ENCODE measurements at regions not wholly inside any gene's neighbourhood (a gene's known extent, or its start where the extent isn't known, plus 50 kb on each side); places are given as distances from the start of the nearest gene placed in this dataset.

DNA sequence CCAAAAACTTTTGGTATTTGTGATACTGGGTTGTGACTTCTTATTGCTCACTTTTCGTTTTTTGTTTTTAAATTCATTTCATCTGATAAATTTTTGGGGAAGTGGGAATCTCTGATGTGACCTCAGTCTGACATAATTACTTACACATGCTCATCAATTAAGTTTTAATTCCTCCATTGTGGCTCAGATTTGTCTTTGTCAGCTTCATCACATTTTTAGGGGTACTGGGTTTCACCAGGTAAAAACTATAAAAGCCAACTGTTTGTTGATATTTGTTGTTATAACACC lies 425.3 kb upstream of the TGFBR2 start:
- no peak overlapping the region for H3K27ac Mint-ChIP-seq
- ChIA-PET POLR2A (no interaction called here), CTCF (interaction anchor here (1.6 kb wide), 1 partner anchor 18 kb away, joined by 4 read pairs; no protein-coding TSS in a partner anchor)
- H3K4me1 Mint-ChIP-seq (ENCODE audit: low read depth) = no peaks in the 10 kb centered on the region
- H3K36me3 Mint-ChIP-seq = no peaks in the 10 kb centered on the region
- no peak overlapping the region for H3K4me3 Mint-ChIP-seq
- DNase-seq = no peak
- intact Hi-C loops (cut with micrococcal nuclease) = no loop called here
- H3K27me3 Mint-ChIP-seq = peaks cover 3% of the 10 kb centered on the region
- no peaks in the 10 kb centered on the region for H3K9me3 Mint-ChIP-seq

DNA sequence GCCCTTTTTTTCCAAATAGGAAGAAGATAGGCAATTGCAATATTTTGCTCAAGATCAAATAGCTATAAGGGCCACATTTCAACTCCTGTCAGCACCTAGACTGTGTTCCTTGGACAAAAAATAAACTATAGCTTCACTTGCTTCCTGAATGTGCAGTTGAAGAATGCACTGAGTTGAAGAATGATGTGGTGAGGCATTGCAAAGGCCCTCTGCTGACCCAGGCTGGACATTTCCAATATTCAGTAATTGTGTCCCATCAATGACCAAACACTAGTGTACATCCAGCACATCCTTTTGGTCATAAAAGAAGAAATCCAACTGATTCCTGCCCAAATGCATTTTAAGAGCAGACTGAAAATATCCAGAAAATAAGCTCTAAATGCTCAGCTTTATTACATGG lies 424.8 kb upstream of the TGFBR2 start:
- ChIA-PET POLR2A (no interaction called here), CTCF (interaction anchor here (1.6 kb wide), 1 partner anchor 18 kb away, joined by 4 read pairs; no protein-coding TSS in a partner anchor)
- Mint-ChIP-seq H3K27me3 (peaks cover 3% of the 10 kb centered on the region), H3K4me3 (no peak overlapping the region), H3K4me1 (ENCODE audit: low read depth) (no peaks in the 10 kb centered on the region), H3K9me3 (no peaks in the 10 kb centered on the region), H3K36me3 (no peaks in the 10 kb centered on the region), H3K27ac (no peak overlapping the region)
- DNase-seq = no peak
- intact Hi-C loops (cut with micrococcal nuclease) = no loop called here

DNA sequence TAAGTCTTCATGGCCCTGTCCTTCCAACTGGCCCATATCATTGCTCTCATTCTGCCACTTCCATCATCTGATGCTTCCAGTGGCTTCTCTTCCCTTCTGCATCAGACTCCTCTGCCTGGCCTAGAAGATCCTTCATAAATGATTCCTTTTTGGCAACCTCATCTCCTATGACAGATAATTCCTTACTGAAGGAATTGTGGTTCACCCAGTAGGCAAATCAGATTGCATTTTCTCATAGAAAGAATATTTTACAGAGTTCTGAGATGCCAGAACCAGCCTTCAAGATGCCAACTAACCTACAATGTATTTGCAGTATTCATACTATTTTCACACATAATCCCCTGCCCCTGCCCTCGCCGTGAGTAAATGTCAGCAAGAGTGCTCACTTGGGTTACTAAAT lies 423.0 kb upstream of the TGFBR2 start:
- POLR2A ChIA-PET = no interaction called here
- Mint-ChIP-seq H3K27me3 (peaks cover 7% of the 10 kb centered on the region), H3K27ac (no peak overlapping the region), H3K4me1 (ENCODE audit: low read depth) (no peaks in the 10 kb centered on the region), H3K9me3 (no peaks in the 10 kb centered on the region), H3K36me3 (no peaks in the 10 kb centered on the region), H3K4me3 (no peak overlapping the region)
- DNase-seq = no peak
- intact Hi-C loops (cut with micrococcal nuclease) = no loop called here
- CTCF ChIA-PET = interaction anchor here (1.1 kb wide), 1 partner anchor 16 kb away, joined by 4 read pairs; no protein-coding TSS in a partner anchor

DNA sequence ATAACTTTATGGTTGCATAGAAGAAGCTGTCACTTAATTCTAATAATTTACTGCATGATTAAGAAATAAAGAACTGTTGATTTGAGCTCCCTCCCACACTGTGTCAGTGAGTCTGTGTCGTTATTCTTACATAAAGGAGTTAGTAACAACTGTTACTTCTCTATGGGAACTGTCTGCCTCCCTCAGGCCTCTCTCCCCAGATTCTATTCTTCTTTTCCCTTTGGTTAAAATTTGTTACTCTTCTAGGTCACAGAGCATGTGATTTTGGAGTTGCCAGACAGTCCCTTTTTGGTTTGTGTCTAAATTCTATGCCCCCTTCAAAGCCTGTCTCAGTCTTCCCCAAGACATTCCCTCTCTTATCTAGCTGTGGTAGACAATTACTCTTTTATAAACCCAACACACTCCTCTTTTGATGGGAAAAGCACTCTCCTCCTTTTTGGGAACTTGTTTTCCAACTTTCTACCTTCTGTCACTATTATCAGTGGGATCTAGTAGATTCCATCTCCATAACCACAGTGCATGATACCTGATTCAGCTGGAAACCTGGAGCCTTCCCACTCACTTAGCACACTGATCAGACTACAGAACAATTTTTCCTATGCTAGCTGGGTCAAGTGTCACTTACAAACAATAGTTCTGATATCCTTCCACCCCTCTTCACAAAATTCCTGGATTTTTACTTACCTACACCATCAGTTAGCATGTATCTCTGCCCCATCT lies 422.1 kb upstream of the TGFBR2 start:
- Mint-ChIP-seq H3K36me3 (no peaks in the 10 kb centered on the region), H3K27me3 (peaks cover 7% of the 10 kb centered on the region), H3K9me3 (no peaks in the 10 kb centered on the region), H3K4me1 (ENCODE audit: low read depth) (no peaks in the 10 kb centered on the region), H3K27ac (no peak overlapping the region), H3K4me3 (no peak overlapping the region)
- ChIA-PET CTCF (no interaction called here), POLR2A (no interaction called here)
- intact Hi-C loops (cut with micrococcal nuclease) = no loop called here
- no peak for DNase-seq

DNA sequence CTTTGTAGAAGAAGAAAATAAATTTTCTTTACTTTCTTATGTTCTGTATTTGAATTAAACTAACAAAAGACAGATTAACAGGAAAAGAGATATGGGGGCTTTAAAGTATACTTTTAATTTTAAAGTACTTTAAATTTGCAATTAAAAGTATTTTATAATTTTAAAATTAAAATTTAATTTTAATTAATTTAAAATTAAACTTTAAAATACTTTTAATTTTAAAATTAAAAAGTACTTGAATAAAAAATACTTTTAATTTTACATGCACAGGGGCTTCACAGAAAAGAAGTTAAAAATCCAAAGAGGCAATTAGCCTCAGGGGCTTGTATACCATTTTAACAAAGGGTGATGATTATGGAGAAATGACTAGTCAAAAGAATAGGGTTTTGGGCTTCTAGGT lies 420.5 kb upstream of the TGFBR2 start:
- no peak for DNase-seq
- CTCF ChIA-PET = no interaction called here
- intact Hi-C loops (cut with micrococcal nuclease) = no loop called here
- Mint-ChIP-seq H3K27ac (no peak overlapping the region), H3K4me3 (no peak overlapping the region), H3K9me3 (no peaks in the 10 kb centered on the region), H3K27me3 (peaks cover 7% of the 10 kb centered on the region), H3K36me3 (no peaks in the 10 kb centered on the region), H3K4me1 (ENCODE audit: low read depth) (no peaks in the 10 kb centered on the region)
- POLR2A ChIA-PET = no interaction called here

DNA sequence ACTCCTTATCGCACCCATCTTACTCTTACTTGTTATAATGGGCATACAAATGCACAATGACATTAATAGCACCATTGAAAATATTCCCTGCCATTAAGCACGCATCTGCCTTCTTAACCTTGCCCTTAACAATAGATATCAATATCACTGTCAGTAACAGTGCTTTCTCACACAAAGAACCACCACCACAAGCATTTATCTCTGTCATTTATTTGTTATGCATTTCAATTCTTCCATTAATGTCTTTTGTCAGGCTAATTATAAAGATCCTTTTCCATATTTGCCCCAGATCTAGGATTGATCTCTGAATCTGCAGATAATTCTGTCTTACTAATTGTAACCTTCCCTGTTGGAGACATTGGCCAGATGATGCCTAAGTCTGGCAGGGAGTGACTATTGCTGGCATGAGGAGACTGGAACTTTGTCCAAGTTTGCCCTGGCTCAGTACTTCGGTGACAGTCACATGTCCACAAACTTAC lies 419.6 kb upstream of the TGFBR2 start:
- H3K27ac Mint-ChIP-seq = no peak overlapping the region
- POLR2A ChIA-PET = no interaction called here
- CTCF ChIA-PET = no interaction called here
- intact Hi-C loops (cut with micrococcal nuclease) = no loop called here
- DNase-seq = no peak
- no peak overlapping the region for H3K4me3 Mint-ChIP-seq
- no peaks in the 10 kb centered on the region for H3K36me3 Mint-ChIP-seq
- H3K4me1 Mint-ChIP-seq (ENCODE audit: low read depth) = no peaks in the 10 kb centered on the region
- H3K27me3 Mint-ChIP-seq = peaks cover 7% of the 10 kb centered on the region
- no peaks in the 10 kb centered on the region for H3K9me3 Mint-ChIP-seq

DNA sequence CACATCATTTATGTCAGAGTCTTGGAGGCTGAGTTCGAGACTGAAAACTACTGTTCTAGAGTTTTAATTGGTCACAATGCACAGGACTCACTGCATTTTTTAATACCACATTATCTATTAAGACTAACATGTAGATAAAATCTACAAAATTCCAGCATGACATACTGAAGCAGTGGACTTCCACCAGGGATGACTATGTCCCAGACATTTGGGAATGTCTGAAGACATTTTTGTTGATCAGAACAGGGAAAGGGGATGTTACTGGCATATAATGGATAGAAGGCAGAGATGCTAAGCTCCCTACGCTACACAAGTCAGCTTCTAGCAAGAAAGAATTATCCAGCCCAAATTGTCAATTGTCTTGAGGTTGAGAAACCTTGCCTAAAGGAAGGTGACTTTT lies 419.0 kb upstream of the TGFBR2 start:
- Mint-ChIP-seq H3K36me3 (no peaks in the 10 kb centered on the region), H3K4me1 (ENCODE audit: low read depth) (no peaks in the 10 kb centered on the region), H3K9me3 (no peaks in the 10 kb centered on the region), H3K27me3 (peaks cover 7% of the 10 kb centered on the region), H3K27ac (no peak overlapping the region), H3K4me3 (no peak overlapping the region)
- ChIA-PET POLR2A (no interaction called here), CTCF (no interaction called here)
- DNase-seq = no peak
- intact Hi-C loops (cut with micrococcal nuclease) = no loop called here

DNA sequence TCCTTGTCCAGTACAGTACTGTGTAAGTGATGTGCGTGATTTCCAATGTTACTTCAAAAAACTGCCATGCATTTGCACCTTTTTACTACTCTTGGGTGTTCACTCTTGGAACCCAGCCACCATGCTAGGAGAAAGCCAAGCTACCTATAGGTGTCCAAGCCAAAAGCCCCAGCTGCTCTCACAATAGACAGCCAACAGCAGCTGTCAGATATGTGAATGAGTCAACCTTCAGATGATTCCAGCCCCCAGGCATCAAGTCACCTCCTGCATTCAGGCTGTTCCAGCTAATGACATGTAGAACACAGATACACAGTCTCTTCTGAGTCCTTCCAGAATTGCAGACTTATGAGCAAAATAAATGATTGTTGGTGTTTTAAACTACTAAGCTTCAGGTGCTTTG lies 417.7 kb upstream of the TGFBR2 start:
- no peak overlapping the region for H3K4me3 Mint-ChIP-seq
- H3K27ac Mint-ChIP-seq = no peak overlapping the region
- H3K4me1 Mint-ChIP-seq (ENCODE audit: low read depth) = no peaks in the 10 kb centered on the region
- intact Hi-C loops (cut with micrococcal nuclease) = no loop called here
- CTCF ChIA-PET = interaction anchor here (1.8 kb wide), 1 partner anchor 10 kb away, joined by 14 read pairs; no protein-coding TSS in a partner anchor
- no peaks in the 10 kb centered on the region for H3K36me3 Mint-ChIP-seq
- POLR2A ChIA-PET = no interaction called here
- peaks cover 7% of the 10 kb centered on the region for H3K27me3 Mint-ChIP-seq
- DNase-seq = no peak
- H3K9me3 Mint-ChIP-seq = no peaks in the 10 kb centered on the region

DNA sequence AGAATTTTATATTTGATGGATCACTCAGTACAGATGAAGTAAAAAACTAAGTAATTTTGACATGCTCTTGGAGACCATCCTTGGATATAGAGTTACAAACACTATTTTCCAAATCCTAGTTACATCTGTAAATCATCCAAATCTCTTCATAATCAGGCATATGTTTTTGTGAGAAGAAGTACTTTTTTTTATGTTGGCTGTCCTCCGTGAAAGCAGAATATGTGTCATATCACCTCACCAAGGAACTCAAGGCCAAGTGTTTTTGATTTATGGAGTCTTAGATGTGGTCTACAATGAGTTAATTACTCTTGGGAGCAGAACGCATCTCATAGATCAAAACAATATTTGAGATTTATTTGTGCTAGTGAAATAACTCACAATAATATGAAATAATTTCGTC lies 416.5 kb upstream of the TGFBR2 start:
- DNase-seq = no peak
- ChIA-PET POLR2A (no interaction called here), CTCF (interaction anchor here (1.7 kb wide), 1 partner anchor 9 kb away, joined by 9 read pairs; no protein-coding TSS in a partner anchor)
- Mint-ChIP-seq H3K4me3 (no peak overlapping the region), H3K36me3 (no peaks in the 10 kb centered on the region), H3K9me3 (no peaks in the 10 kb centered on the region), H3K27ac (no peak overlapping the region), H3K27me3 (peaks cover 7% of the 10 kb centered on the region), H3K4me1 (ENCODE audit: low read depth) (no peaks in the 10 kb centered on the region)
- intact Hi-C loops (cut with micrococcal nuclease) = no loop called here

DNA sequence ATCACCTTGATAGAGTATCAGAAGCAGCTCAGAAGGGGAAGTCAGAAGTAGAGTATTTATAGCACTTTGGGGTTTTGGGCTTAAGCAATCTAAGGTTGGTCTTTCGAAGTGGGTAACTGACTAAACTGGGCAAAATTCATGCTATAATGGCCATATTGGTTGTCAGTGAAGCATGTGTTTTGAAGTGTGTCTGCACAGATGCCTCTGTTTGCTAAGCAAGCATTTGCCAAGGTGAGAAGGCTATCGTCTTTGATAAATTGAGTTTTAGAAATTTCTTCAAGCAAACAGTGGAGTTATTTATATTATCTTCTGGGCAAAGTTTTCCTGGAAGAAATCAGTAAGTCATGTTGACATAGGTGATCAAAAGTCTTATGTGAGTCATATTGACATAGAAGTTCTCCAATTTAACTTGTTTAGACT lies 412.8 kb upstream of the TGFBR2 start:
- H3K4me3 Mint-ChIP-seq = no peak overlapping the region
- no peaks in the 10 kb centered on the region for H3K4me1 Mint-ChIP-seq (ENCODE audit: low read depth)
- no peak for DNase-seq
- H3K27ac Mint-ChIP-seq = no peak overlapping the region
- H3K27me3 Mint-ChIP-seq = no peaks in the 10 kb centered on the region
- intact Hi-C loops (cut with micrococcal nuclease) = no loop called here
- ChIA-PET POLR2A (no interaction called here), CTCF (interaction anchor here (0.7 to 0.9 kb wide), 2 partner anchors 181 to 1278 kb away, joined by 3 read pairs; no protein-coding TSS in a partner anchor)
- H3K9me3 Mint-ChIP-seq = no peaks in the 10 kb centered on the region
- H3K36me3 Mint-ChIP-seq = no peaks in the 10 kb centered on the region

DNA sequence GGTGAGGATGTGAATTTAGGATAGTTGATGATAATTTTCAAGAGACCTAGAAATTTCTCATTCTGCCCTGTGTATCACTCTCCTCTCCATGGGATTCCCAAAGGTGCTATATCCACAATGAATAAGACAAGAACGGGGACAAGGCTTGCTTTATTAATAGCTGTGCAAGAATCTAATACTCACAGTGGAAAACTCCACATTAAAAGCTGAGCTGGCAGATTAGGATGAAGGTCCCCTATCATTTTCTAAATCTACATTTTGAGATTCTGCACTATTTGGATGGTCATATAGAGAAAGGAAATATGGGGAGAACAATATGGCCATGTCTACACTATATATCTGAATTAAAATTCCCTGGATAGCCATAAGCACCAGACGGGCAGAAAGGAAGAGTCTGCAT lies 411.0 kb upstream of the TGFBR2 start:
- Mint-ChIP-seq H3K4me1 (ENCODE audit: low read depth) (no peaks in the 10 kb centered on the region), H3K27ac (no peak overlapping the region), H3K36me3 (no peaks in the 10 kb centered on the region), H3K9me3 (no peaks in the 10 kb centered on the region), H3K4me3 (no peak overlapping the region), H3K27me3 (peaks cover 2% of the 10 kb centered on the region)
- ChIA-PET POLR2A (no interaction called here), CTCF (interaction anchor here (0.8 to 4.8 kb wide), 6 partner anchors 9 to 498 kb away, joined by 3 to 77 read pairs (median 6); no protein-coding TSS in a partner anchor)
- intact Hi-C loops (cut with micrococcal nuclease) = loop anchor here (5.0 kb wide), 2 partner anchors 47 to 497 kb away; no protein-coding TSS in a partner anchor
- DNase-seq = no peak

DNA sequence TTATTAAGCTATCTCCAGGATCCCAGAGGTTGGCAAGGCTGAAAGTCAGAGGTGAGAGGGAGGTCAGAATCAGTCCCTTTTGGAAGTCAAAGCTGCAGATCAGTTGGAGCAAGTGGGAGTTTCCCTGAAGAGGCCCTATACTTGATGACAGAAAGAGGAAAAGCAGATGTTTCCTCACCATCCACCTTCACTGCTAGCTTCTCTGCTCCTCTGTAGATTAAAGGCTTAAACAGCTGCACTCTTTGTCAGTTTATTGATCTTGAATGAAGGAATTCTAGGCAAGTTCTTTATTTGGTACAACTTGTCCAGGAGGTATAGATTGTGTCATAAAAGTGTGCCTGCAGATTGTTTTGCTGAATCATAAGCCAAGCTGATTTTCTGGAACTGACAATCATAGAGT lies 408.2 kb upstream of the TGFBR2 start:
- ChIA-PET CTCF (interaction anchor here (0.7 to 4.8 kb wide), 36 partner anchors 10 to 1721 kb away, joined by 3 to 95 read pairs (median 4); no protein-coding TSS in a partner anchor), POLR2A (interaction anchor here (0.8 kb wide), 1 partner anchor 108 kb away, joined by 5 read pairs; no protein-coding TSS in a partner anchor)
- Mint-ChIP-seq H3K9me3 (no peaks in the 10 kb centered on the region), H3K27ac (no peak overlapping the region), H3K27me3 (peaks cover 2% of the 10 kb centered on the region), H3K4me3 (no peak overlapping the region), H3K36me3 (no peaks in the 10 kb centered on the region), H3K4me1 (ENCODE audit: low read depth) (no peaks in the 10 kb centered on the region)
- intact Hi-C loops (cut with micrococcal nuclease) = loop anchor here (5.0 kb wide), 2 partner anchors 44 to 494 kb away; no protein-coding TSS in a partner anchor
- DNase-seq = no peak

Measured in activated CD4-positive, alpha-beta memory T cell treated with anti-CD3 and anti-CD28 coated beads for 36 hours (primary cell).